DMS53 treated with DMSO at 0.1 percent for 48 hours (cell line): ENCODE measurements at regions not wholly inside any gene's neighbourhood (a gene's known extent, or its start where the extent isn't known, plus 50 kb on each side); places are given as distances from the start of the nearest gene placed in this dataset.
"Not testable (repeated sequence)": the region's sequence is repeated elsewhere in the genome, so short reads cannot be mapped to it uniquely, and the experiment has no call there.

ENCODE experiments used
- DNase-seq: peaks from one replicate; lab custom pipeline; 2025; ENCODE audit not compliant: unreplicated experiment; lab: John Stamatoyannopoulos, UW

DNA sequence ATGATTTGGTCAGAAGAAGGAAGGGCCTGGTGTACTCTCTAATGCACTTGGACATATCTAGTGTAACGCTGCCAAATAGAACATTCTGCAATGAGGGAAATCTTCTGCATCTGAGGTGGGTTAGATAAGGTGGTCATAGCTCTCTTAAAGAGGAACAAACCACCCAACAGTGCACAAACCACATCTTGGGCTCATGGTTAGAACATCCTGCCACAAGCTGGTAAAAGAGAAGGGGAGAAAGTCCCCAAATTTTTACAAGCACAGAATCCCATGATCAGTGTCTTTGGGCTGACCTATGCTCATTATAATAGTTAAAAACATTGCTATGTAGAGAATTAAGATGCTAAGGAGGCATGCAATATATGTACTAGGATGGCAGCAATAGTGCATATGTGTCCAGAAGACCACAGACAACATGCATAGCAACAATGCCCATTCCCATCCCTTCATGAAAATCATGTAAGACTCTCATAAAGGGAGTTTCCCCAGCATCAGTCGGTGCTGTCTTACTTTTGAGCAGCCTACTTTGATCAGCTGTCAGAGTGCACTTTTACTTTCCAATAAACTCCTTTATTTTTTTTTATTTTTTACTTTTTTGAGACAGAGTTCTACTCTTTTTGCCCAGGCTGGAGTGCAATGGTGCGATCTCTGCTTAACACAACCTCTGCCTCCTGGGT lies 99.7 kb upstream of the SLC7A11 start:
- DNase-seq, result no peak

DNA sequence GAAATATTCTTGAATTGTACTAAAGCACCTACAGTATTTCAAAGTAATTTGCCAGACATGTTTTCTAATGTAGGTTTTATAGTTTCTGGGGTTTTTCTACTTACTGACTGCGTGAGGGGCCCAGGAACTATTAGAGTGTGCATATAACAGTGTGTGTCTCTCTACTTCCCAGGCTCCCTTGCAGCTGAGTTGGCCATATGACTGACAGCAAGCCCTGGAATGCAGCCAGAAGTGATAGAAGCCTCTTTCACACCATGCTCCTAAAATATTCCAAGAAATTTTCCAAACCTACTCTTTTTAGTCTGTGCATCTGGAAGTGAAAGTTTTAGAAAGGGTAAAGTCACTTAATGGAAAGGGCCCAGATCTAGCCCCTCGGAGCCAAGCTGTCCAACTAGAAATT lies 96.7 kb upstream of the SLC7A11 start:
- DNase-seq, result no peak

DNA sequence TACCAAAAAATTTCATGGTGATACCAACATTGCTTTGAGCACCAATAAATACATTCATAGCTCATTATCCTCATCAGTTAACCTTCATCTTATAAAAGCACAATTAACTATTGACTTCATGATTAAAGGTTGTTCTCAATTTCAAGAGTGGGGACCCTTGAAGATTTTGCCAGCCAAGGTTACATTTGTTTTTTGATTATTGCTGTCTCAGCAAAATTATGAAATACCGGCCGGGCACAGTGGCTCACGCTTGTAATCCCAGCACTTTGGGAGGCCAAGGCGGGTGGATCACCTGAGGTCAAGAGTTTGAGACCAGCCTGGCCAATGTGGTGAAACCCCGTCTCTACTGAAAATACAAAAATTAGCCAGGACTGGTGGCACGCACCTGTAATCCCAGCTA lies 96.1 kb upstream of the SLC7A11 start:
- not testable (repeated sequence) for DNase-seq

DNA sequence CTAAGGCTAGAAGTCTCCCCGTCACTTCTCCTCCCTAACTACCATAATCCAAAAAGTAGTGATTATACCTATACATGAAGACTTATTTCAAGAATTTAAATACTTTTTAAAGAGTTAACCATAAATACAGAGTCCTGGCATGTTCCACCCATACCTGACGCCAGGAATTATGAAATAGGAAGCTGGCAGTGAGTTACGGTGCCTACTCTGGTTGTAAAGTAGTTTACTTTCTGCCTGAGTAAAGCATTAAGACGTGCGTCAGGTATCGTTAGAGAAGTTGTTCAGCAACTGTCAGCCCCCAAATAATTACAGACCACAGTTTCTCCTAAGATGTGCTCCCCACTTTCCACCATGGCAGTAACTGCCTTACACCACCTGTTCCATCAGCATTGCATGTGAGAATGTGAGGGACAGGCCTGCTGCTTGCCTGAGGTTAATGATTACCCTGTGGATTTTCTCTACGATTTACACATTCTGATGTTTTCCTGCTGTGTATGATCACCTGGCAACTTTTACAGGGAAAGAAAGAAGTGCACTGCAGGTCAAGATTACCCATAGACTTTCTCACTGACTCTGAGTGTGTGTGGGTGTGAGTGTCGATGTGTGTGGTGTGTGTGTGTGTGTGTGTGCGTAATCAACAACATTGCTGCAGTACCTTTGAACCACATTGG lies 92.3 kb upstream of the SLC7A11 start:
- peak; percentile 60 for DNase-seq

DNA sequence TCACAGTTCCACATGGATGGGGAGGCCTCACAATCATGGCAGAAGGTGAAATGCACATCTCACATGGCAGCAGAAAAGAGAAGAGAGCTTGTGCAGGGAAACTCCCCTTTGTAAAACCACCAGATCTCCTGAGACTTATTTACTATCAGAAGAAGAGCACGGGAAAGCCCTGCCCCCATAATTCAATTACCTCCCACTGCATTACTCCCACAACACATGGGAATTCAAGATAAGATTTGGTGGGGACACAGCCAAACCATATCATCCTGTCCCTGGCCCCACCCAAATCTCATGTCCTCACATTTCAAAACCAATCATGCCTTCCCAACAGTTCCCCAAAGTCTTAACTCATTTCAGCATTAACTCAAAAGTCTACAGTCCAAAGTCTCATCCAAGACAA lies 90.3 kb upstream of the SLC7A11 start:
- DNase-seq, result not testable (repeated sequence)

DNA sequence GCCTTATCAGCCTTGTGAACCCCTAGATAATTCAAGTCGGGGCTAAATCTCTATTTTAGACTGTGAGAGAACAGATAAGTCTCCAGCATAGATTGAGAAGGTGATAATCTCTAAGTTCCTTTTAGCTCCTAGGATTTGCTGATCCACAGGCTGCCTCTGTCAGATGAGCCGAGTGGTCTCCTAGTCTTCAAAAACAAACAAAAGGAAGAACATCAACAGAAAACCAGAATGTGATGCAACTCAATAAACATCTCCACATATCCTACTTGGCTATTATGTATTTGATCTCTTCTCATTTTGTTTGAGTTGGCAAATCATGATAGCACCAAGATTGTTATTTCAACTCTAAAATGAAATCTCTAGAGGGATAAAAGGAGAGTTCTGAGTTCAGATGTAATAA lies 88.4 kb upstream of the SLC7A11 start:
- peak; percentile 22 for DNase-seq

DNA sequence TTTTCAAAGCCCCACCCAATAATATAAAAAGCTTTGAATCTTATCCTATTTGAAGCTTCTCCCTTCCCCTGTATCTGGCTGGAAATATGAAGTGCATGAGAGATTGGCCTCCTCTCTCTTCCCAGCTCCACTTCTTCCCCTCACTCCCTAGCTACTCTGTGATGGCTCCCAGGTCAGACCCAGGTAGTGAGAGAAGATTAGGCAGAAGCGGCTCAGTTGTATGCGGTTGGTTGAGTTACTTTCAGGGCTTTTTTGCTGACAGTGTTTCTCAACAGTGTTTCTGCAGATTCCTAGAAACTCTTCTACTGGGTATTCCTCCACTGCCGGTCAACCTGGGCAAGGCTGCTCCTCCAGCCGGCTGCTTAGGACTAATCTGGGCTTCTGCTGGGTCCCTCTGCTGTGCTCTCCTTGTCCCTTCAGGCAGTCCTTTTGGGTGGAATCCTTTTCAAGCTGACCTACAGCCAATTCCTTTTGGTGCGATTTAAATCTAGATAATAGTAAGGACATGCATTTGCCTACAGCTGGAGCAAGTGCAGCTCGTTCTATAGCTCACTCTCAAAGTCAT lies 87.4 kb upstream of the SLC7A11 start:
- no peak for DNase-seq

DNA sequence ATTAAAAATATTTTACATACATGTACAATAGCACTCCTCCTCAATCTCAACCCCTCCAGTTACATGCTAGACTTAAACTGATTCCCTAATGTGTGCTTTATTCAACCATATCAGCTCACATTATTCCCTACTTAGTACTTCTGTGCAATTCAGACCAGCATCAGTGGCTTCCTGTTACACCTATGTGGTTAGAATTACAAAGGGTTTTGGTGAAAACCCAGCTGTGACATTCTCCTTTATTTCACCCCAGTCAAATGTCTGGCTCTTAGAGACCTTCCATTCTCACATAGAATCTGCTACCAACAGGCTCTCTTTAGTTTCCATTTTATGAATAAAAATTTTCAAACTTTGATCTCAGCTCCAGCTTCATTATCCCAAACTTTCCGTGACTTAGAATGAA lies 85.2 kb upstream of the SLC7A11 start:
- peak; percentile 14 for DNase-seq

DNA sequence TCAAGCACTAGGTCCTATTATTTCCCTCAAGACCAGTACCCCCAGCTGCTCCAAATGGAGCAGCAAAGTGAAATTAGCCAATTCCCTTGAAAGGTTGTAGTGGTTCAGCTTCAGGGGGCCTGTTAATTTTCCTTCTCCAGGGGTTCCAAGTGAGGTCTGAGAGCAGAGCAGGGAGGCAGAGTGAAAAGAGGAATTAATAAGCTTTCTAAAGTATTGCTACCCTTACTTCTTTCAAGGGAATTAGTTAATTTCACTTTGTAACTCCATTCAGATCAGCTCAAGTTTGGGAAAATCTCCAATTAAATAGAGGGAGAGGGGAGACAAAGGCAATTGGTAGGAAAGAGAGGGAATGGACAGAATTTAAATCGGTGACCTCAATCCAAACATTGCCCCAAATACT lies 78.7 kb upstream of the SLC7A11 start:
- no peak for DNase-seq

DNA sequence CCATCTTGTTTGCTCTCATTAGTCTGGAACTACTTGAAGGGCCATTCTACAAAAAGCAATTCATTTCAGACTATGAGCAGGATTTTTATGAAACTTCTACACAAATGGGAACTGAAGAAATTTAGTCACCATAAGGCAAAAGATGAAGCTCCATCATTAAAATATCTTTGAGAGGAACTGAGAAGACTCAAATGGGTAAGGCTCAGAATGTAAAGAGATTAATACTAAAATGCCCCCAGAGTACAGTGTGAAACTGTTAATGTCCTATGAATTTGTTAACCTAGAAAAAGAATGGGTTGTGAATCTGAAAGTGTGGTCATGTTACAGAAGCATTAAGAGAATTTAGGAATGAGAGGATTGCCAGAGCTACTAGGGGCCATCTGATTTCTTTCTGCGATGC lies 77.9 kb upstream of the SLC7A11 start:
- DNase-seq, result no peak

DNA sequence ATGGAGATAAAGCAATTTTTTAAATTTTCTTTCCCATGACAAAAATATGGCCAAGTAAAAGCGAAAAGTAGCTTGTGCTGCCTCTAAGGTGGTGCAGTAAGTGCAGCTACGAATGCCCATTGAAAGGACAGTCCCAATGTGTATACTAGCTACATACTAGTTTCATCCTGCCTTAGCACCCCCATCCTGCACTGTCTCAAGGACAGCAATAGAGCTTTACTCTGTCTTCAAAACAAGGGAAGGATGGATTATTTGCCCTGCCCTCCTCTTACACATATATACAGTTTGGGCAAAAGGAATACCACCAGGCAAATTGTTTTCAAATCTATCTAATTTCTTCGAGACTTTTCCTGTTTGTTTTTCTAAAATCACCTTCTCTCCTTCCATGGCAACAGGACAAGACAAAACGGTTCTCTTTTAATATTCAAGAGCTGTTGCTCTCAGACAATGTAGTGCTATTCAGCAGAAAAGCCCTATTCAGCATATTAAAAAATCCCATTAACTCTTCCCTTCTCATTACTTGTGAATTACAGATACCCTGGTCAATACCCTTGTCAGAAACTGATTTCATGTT lies 75.1 kb upstream of the SLC7A11 start:
- DNase-seq, result no peak

DNA sequence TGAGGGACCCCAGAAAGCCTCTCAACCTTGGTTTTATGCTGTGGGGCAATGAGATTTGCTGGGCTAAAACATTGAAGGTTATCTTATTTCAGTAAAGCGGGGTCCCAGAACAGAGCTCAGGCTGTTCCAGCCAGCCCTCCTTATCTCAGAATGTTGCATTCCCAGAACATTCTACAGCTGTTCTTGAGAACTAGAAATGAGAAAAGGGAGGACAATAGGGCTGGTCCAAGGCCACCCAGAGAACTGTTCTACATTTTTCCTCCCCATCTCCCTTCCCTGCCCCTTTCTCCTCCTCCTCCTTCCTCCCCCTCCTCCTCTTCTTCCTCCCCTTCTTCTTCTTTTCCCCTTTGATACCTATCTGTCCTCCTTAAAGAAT lies 70.4 kb upstream of the SLC7A11 start:
- no peak for DNase-seq

DNA sequence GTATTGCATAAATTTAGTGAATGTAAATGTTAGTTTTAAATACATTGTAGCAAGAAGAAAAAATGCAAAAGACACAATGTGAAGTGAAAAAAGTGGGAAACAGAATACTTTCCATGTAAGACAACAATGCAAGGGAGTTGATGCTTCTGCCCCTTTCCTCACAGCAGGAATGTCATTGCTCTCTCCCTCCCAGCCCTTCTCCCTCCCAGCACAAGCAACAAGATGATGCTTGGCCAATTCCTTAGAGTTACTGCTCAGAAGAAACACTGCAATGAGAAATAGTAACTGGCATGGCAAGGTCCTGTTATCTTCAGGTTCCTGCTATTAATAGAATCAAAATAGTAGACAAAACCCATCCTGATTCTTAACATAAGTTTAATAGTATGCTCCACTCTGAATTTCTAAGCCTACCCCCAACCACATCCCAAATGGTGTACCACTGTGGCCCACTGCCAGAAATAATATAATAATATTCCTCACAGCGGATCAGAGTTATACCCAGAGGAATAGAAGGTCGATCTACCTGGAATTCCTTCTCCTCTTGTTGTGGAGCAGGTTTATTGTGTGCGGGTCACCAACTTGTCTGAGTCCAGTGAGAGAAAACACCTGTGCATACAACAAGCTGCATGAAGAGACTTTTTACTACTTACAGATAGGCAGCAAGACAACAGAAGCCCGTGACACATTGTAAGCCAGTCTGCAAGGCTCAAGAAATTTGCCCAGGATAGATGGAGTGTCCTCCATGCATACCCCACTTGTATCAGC lies 69.8 kb upstream of the SLC7A11 start:
- DNase-seq, result no peak

DNA sequence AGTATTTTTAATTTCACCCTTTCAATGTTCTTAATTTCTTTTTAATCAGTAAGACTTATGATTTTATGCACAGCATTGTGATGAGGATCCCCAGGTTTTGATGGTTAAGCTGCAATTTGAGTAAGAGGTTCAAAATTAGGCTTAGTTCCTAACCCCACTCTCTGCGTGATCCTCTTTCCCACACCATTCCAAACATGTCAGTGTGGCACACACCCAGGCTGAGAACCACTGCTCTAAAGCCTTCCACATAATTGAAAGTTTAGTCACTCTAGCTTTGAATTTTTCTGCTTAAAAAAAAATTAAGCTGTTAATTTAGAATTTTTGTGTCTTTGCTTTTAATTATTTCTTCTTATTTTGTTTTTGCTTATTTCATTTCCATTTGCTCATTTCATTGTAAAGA lies 68.8 kb upstream of the SLC7A11 start:
- no peak for DNase-seq

DNA sequence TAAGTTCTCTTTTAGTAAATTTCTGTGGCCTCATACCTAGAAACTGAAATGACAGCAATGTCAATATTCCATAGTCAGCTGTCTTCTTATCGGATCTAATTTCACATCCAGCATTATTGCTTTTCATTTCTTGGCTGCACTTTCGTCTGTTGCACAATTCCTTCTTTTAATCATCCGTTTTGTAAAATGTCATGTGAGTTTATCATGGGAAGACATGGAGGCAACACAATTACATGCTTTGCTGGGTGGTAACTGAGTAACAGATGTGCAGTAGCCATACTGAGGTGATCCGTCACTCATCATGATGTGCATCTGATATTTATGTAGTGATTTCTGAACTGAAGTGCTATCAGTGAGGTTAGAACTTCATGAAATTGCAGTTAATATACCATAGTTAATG lies 68.3 kb upstream of the SLC7A11 start:
- DNase-seq, result no peak

DNA sequence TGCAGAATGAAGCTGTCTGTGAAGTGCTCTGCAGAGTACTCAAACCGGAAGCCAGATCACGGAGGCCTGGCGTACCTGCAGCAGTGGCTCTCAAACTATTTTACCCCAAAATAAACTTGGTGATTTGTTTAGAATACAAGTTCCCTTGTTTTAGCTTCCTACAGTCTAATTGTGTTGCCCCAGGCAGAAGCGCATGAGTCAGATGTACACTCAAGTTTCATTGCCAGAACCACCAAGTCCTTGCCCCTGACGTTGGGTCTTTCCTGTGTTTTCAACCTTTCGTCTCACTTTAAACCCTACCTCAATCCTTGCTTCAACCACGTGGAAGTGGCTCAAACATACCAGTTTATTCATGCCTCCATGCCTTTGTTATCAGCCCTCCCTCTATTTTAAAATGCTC lies 66.2 kb upstream of the SLC7A11 start:
- no peak for DNase-seq

DNA sequence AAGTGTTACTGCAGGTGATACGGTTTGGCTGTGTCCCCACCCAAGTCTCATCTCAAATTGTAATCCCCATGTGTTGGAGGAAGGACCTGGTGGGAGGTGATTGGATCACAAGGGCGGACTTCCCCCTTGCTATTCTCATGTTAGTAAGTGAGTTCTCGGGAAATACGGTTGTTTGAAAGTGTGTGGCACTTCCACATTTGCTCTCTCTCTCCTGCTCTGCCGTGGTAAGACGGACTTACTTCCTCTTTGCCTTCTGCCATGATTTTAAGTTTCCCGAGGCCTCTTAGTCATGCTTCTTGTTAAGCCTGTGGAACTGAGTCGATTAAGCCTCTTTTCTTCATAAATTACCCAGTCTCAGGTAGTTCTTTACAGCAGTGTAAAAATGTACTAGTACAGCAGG lies 65.2 kb upstream of the SLC7A11 start:
- no peak for DNase-seq

DNA sequence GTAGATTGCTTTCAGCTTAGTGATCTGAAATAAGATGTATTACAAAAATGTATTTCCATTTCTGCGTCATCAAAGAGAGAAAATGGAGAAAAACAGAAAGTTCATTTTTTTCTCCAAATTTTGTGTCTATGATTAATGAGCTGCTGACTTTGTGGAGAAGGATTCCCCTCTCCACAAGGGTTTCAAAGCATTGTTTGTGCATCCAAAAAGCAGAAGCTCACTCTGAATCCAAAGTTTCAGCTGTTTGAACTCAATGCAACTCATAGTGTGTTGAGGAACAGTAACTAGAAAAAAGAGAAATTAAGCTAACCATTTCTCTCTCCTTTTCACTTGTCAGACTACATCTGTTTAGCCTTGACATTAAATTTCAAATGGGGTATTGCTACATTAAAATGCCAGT lies 62.9 kb upstream of the SLC7A11 start:
- no peak for DNase-seq

DNA sequence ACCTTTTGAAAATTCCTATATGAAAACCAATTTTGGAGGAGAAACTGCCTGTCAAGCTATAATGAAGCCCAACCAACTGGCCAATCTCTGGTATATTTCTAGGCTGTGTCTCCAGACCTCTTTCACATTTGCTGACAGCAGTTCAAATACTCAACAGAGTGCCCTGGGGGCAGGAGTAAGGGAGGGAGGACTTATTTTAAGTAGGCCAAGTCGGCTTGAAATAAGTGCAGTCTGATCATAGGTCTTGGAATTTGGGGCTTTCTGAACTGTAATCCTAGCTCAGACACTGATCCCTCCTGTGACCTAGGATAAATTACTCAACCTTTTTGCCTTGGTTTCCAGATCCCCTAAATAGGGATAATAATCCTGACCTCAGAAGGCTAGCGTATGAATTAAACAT lies 59.4 kb upstream of the SLC7A11 start:
- no peak for DNase-seq

DNA sequence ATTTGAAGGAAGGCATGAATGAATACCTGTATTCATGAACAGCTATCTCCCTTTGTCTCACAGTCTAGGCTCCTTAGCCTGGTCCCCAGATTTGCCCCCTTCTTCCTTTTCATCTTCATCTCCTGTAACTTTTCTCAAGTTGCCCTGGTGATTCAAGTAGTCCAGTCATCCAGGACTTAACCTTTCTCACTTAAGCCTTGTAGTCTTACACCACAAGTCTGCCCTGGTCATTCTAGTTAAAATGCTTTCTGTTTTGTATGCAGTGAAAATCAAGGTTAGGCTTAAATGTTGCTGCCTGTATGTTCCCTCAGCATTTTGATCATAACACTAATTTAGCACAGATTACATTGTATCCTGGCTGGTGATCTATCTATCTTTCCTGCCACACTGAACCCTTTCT lies 58.5 kb upstream of the SLC7A11 start:
- DNase-seq, result no peak

DNA sequence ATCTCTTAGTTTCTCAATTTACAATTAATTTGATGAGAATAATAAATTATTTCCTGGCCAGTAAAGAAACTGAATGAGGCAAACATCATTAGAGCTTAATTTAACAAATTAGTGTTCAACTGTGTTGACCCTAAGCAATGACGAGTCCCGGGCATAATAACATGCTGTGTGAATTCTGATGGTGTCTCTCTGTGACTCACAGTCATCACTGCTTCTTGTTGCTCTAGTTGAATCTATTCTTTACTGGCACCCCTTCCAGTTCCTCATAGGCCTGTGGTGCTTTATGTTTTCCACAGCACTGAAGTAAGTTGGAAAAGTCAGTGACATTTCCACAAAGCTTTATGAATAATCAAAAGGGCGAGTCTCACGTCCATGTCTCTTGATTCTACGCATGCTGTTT lies 57.7 kb upstream of the SLC7A11 start:
- DNase-seq, result no peak

DNA sequence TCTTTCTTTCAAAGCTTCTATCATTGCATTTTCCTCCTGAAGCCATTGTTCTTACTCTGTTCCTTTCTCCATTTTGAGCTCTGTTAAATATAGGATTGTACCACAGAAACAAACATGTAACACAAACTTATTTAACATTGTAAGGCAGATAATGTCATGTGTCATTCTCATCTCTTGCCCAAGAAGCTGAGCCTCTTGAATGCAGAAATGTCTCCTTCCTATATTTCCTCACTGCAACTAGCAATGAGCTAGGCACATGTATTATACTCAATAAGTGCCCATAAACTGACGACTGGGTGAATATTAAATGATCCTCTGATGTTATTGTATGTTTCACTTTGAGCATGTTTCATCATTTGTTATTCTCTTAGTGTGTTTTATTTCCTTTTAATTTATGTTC lies 56.7 kb upstream of the SLC7A11 start:
- DNase-seq, result no peak
